ENCODE measurements at regions not wholly inside any gene's neighbourhood (a gene's known extent, or its start where the extent isn't known, plus 50 kb on each side); places are given as distances from the start of the nearest gene placed in this dataset.

GRCh38 chr1:18572022-18572880, 58.4 kb upstream of the PAX7 start:
- DNase-seq = no peak
- Histone ChIP-seq H3K36me3 (replicated peaks in 1 of 2; ENCODE audit: control insufficient read depth in 1 of 2, insufficient read depth in 2 of 2, low read length in 2 of 2) (no peaks in the 10 kb centered on the region), H3K9ac (ENCODE audit: insufficient read depth, low read length, poor library complexity, severe bottlenecking) (no peak overlapping the region), H4K20me1 (ENCODE audit: insufficient read depth, low read length) (no peaks in the 10 kb centered on the region), H3K27me3 (ENCODE audit: control insufficient read depth in 2 of 2, insufficient read depth in 2 of 2, low read length in 2 of 2) (no peaks in the 10 kb centered on the region), H2AFZ (ENCODE audit: insufficient read depth, low read depth, low read length, poor library complexity, severe bottlenecking) (no peak overlapping the region), H3K4me3 (replicated peaks in 1 of 3; ENCODE audit: low read depth in 2 of 3, low read length in 3 of 3) (no peak overlapping the region), H3K4me2 (replicated peaks; ENCODE audit: extremely low read depth, low read length, poor library complexity, severe bottlenecking) (no peak overlapping the region), H3K4me1 (ENCODE audit: control insufficient read depth in 1 of 2, insufficient read depth in 2 of 2, low read length in 2 of 2) (no peaks in the 10 kb centered on the region), H3K9me3 (replicated peaks in 1 of 2; ENCODE audit: control insufficient read depth in 1 of 2, insufficient read depth in 1 of 2, low read length in 2 of 2) (no peaks in the 10 kb centered on the region), H3K79me2 (ENCODE audit: insufficient read depth, low read length) (no peaks in the 10 kb centered on the region), H3K27ac (ENCODE audit: low read depth in 1 of 2, low read length in 2 of 2) (no peak overlapping the region)
- TF ChIP-seq CTCF (IDR thresholded peaks at IDR 0.05) = no peak
- Mint-ChIP-seq H3K27me3 (ENCODE audit: low read depth in 3 of 3) (peaks cover 6 to 23% (median 17%) of the 10 kb centered on the region in 3 donors), H3K9me3 (peaks cover 0 to 8% (median 3%) of the 10 kb centered on the region in 7 donors), H3K36me3 (no peaks in the 10 kb centered on the region), H3K4me3 (no peak overlapping the region), H3K4me1 (peaks cover 4% of the 10 kb centered on the region), H3K27ac (peak overlapping the region in 1 of 7 donors; percentile 20)
- intact Hi-C loops (cut with micrococcal nuclease) = no loop called here
- 75% methylated on average over 5 of the region's 9 CpGs for WGBS (ENCODE audit: insufficient coverage)

DNA sequence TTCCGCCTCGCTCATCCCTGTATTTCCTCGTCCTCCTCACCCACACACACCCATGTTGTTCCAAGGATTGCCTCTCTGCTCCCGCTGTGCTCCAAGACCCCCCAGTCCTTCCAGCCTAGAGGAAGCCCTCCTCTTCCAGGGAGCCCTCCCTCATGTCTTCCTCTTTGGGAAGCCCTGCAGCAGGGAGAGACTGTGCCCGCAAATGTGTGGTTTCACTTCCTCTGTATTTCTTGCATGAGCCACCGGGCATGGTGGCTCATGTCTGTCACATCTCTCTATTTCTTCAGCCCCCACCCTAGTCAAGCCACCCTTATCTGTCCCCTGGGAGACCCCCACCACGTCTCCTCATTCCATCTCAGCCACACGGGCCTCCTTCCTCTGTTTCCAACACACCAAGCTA, 57.5 kb upstream of the PAX7 start:
- Mint-ChIP-seq H3K27me3 (ENCODE audit: low read depth in 3 of 3) (peaks cover 6 to 21% (median 17%) of the 10 kb centered on the region in 3 donors), H3K36me3 (no peaks in the 10 kb centered on the region), H3K9me3 (peaks cover 0 to 4% (median 1%) of the 10 kb centered on the region in 7 donors), H3K4me3 (no peak overlapping the region), H3K27ac (peak overlapping the region in 1 of 7 donors; percentile 20), H3K4me1 (peaks cover 4% of the 10 kb centered on the region)
- DNase-seq = no peak
- no peak overlapping the region for H3K4me3 ChIP-seq (replicated peaks in 1 of 3; ENCODE audit: low read depth in 2 of 3, low read length in 3 of 3)
- intact Hi-C loops (cut with micrococcal nuclease) = no loop called here
- no peaks in the 10 kb centered on the region for H3K36me3 ChIP-seq (replicated peaks in 1 of 2; ENCODE audit: control insufficient read depth in 1 of 2, insufficient read depth in 2 of 2, low read length in 2 of 2)
- no peaks in the 10 kb centered on the region for H3K9me3 ChIP-seq (replicated peaks in 1 of 2; ENCODE audit: control insufficient read depth in 1 of 2, insufficient read depth in 1 of 2, low read length in 2 of 2)
- H3K4me2 ChIP-seq (replicated peaks; ENCODE audit: extremely low read depth, low read length, poor library complexity, severe bottlenecking) = no peak overlapping the region
- TF ChIP-seq CTCF (IDR thresholded peaks at IDR 0.05) = no peak
- H2AFZ ChIP-seq (ENCODE audit: insufficient read depth, low read depth, low read length, poor library complexity, severe bottlenecking) = no peak overlapping the region
- WGBS (ENCODE audit: insufficient coverage) = 70% methylated on average over 8 of the region's 8 CpGs
- H3K4me1 ChIP-seq (ENCODE audit: control insufficient read depth in 1 of 2, insufficient read depth in 2 of 2, low read length in 2 of 2) = no peaks in the 10 kb centered on the region
- no peak overlapping the region for H3K9ac ChIP-seq (ENCODE audit: insufficient read depth, low read length, poor library complexity, severe bottlenecking)
- no peaks in the 10 kb centered on the region for H3K79me2 ChIP-seq (ENCODE audit: insufficient read depth, low read length)
- no peaks in the 10 kb centered on the region for H3K27me3 ChIP-seq (ENCODE audit: control insufficient read depth in 2 of 2, insufficient read depth in 2 of 2, low read length in 2 of 2)
- H4K20me1 ChIP-seq (ENCODE audit: insufficient read depth, low read length) = no peaks in the 10 kb centered on the region
- H3K27ac ChIP-seq (ENCODE audit: low read depth in 1 of 2, low read length in 2 of 2) = no peak overlapping the region
